Hematopoietic multipotent progenitor cell treated with erythropoietin and hydrocortisone succinate and interleukin-3 and kit ligand, for 4 days (in vitro differentiated cells): ENCODE measurements at regions not wholly inside any gene's neighbourhood (a gene's known extent, or its start where the extent isn't known, plus 50 kb on each side); places are given as distances from the start of the nearest gene placed in this dataset.
"Not testable (repeated sequence)": the region's sequence is repeated elsewhere in the genome, so short reads cannot be mapped to it uniquely, and the experiment has no call there.

Experiments used
- DNase-seq: peaks from one replicate; pipeline ENCODE4 v3.0.0-alpha.2; 2015

- peak; percentile 37 for DNase-seq
These were observed 307.2 kb upstream of the MMADHC start for GRCh38 chr2:149894760-149895159.

GRCh38 chr2:149894226-149894625 lies 306.7 kb upstream of the MMADHC start:
- DNase-seq = no peak

- no peak for DNase-seq
These were observed 305.0 kb upstream of the MMADHC start for GRCh38 chr2:149892563-149892962.

- DNase-seq = no peak
These were observed 298.4 kb upstream of the MMADHC start for GRCh38 chr2:149885946-149886345.

- no peak for DNase-seq
These were observed 297.9 kb upstream of the MMADHC start for GRCh38 chr2:149885468-149885867.

GRCh38 chr2:149884871-149885270 lies 297.3 kb upstream of the MMADHC start:
- no peak for DNase-seq

- DNase-seq = no peak
These were observed 290.3 kb upstream of the MMADHC start for GRCh38 chr2:149877913-149878312.

GRCh38 chr2:149877074-149877473 lies 289.5 kb upstream of the MMADHC start:
- DNase-seq = no peak

GRCh38 chr2:149873936-149874335 lies 286.4 kb upstream of the MMADHC start:
- DNase-seq = no peak

GRCh38 chr2:149872638-149873150 lies 285.1 kb upstream of the MMADHC start:
- no peak for DNase-seq

GRCh38 chr2:149872041-149872440 lies 284.5 kb upstream of the MMADHC start:
- no peak for DNase-seq

- no peak for DNase-seq
These were observed 283.7 kb upstream of the MMADHC start for GRCh38 chr2:149871091-149871885.

- DNase-seq = no peak
These were observed 275.7 kb upstream of the MMADHC start for GRCh38 chr2:149863227-149863626.

GRCh38 chr2:149861034-149861433 lies 273.5 kb upstream of the MMADHC start:
- no peak for DNase-seq

- no peak for DNase-seq
These were observed 272.8 kb upstream of the MMADHC start for GRCh38 chr2:149860276-149860921.

- DNase-seq = no peak
These were observed 271.5 kb upstream of the MMADHC start for GRCh38 chr2:149858901-149859634.

- DNase-seq = no peak
These were observed 270.6 kb upstream of the MMADHC start for GRCh38 chr2:149858216-149858615.

GRCh38 chr2:149857344-149857743 lies 269.8 kb upstream of the MMADHC start:
- DNase-seq = no peak

- not testable (repeated sequence) for DNase-seq
These were observed 268.3 kb upstream of the MMADHC start for GRCh38 chr2:149855859-149856258.

- no peak for DNase-seq
These were observed 262.0 kb upstream of the MMADHC start for GRCh38 chr2:149849591-149849990.

- DNase-seq = no peak
These were observed 261.6 kb upstream of the MMADHC start for GRCh38 chr2:149849136-149849535.

- DNase-seq = no peak
These were observed 253.8 kb upstream of the MMADHC start for GRCh38 chr2:149841396-149841795.

GRCh38 chr2:149832324-149832723 lies 244.7 kb upstream of the MMADHC start:
- DNase-seq = no peak
